ENCODE measurements at regions not wholly inside any gene's neighbourhood (a gene's known extent, or its start where the extent isn't known, plus 50 kb on each side); places are given as distances from the start of the nearest gene placed in this dataset.

GRCh38 chr5:133884569-133885311 lies 83.7 kb downstream of the C5orf15 start:
- peak; percentile 68 for DNase-seq
- Mint-ChIP-seq H3K4me1 (peaks cover 82% of the 10 kb centered on the region), H3K36me3 (ENCODE audit: low read depth) (no peaks in the 10 kb centered on the region), H3K27me3 (ENCODE audit: low read depth, poor library complexity) (peaks cover 60% of the 10 kb centered on the region), H3K9me3 (peaks cover 5% of the 10 kb centered on the region), H3K4me3 (peak overlapping the region; percentile 18), H3K27ac (peak overlapping the region; percentile 84)
- TF ChIP-seq CTCF (IDR thresholded peaks at IDR 0.05): no peak

- TF ChIP-seq CTCF (IDR thresholded peaks at IDR 0.05): no peak
- H3K4me1 Mint-ChIP-seq: peaks cover 74% of the 10 kb centered on the region
- H3K27ac Mint-ChIP-seq: no peak overlapping the region
- H3K9me3 Mint-ChIP-seq: peaks cover 5% of the 10 kb centered on the region
- H3K36me3 Mint-ChIP-seq (ENCODE audit: low read depth): no peaks in the 10 kb centered on the region
- H3K27me3 Mint-ChIP-seq (ENCODE audit: low read depth, poor library complexity): peaks cover 60% of the 10 kb centered on the region
- DNase-seq: no peak
- H3K4me3 Mint-ChIP-seq: no peak overlapping the region
Measured at GRCh38 chr5:133883916-133884315, 84.5 kb downstream of the C5orf15 start.

- Mint-ChIP-seq H3K36me3 (ENCODE audit: low read depth) (no peaks in the 10 kb centered on the region), H3K4me3 (no peak overlapping the region), H3K4me1 (peaks cover 64% of the 10 kb centered on the region), H3K27ac (no peak overlapping the region), H3K9me3 (peaks cover 5% of the 10 kb centered on the region), H3K27me3 (ENCODE audit: low read depth, poor library complexity) (peaks cover 59% of the 10 kb centered on the region)
- no peak for TF ChIP-seq CTCF (IDR thresholded peaks at IDR 0.05)
- no peak for DNase-seq
Measured at GRCh38 chr5:133882846-133883245, 85.6 kb downstream of the C5orf15 start.

GRCh38 chr5:133882389-133882695 lies 86.1 kb downstream of the C5orf15 start:
- Mint-ChIP-seq H3K27me3 (ENCODE audit: low read depth, poor library complexity) (peaks cover 62% of the 10 kb centered on the region), H3K27ac (no peak overlapping the region), H3K9me3 (peaks cover 5% of the 10 kb centered on the region), H3K4me1 (peaks cover 61% of the 10 kb centered on the region), H3K4me3 (no peak overlapping the region), H3K36me3 (ENCODE audit: low read depth) (no peaks in the 10 kb centered on the region)
- no peak for DNase-seq
- no peak for TF ChIP-seq CTCF (IDR thresholded peaks at IDR 0.05)

- TF ChIP-seq CTCF (IDR thresholded peaks at IDR 0.05): no peak
- DNase-seq: no peak
- H3K36me3 Mint-ChIP-seq (ENCODE audit: low read depth): no peaks in the 10 kb centered on the region
- H3K4me1 Mint-ChIP-seq: peaks cover 56% of the 10 kb centered on the region
- peaks cover 64% of the 10 kb centered on the region for H3K27me3 Mint-ChIP-seq (ENCODE audit: low read depth, poor library complexity)
- peaks cover 9% of the 10 kb centered on the region for H3K9me3 Mint-ChIP-seq
- no peak overlapping the region for H3K27ac Mint-ChIP-seq
- H3K4me3 Mint-ChIP-seq: no peak overlapping the region
Measured at GRCh38 chr5:133881576-133882388, 86.6 kb downstream of the C5orf15 start.

GRCh38 chr5:133878236-133878555 lies 90.2 kb downstream of the C5orf15 start:
- no peak overlapping the region for H3K27ac Mint-ChIP-seq
- H3K4me3 Mint-ChIP-seq: no peak overlapping the region
- H3K27me3 Mint-ChIP-seq (ENCODE audit: low read depth, poor library complexity): peaks cover 66% of the 10 kb centered on the region
- no peak for TF ChIP-seq CTCF (IDR thresholded peaks at IDR 0.05)
- H3K9me3 Mint-ChIP-seq: peaks cover 38% of the 10 kb centered on the region
- H3K36me3 Mint-ChIP-seq (ENCODE audit: low read depth): peaks cover 13% of the 10 kb centered on the region
- no peak for DNase-seq
- peaks cover 23% of the 10 kb centered on the region for H3K4me1 Mint-ChIP-seq

Data from nephron progenitor cell (in vitro differentiated cells).